ENCODE measurements at regions not wholly inside any gene's neighbourhood (a gene's known extent, or its start where the extent isn't known, plus 50 kb on each side); places are given as distances from the start of the nearest gene placed in this dataset.

DNA sequence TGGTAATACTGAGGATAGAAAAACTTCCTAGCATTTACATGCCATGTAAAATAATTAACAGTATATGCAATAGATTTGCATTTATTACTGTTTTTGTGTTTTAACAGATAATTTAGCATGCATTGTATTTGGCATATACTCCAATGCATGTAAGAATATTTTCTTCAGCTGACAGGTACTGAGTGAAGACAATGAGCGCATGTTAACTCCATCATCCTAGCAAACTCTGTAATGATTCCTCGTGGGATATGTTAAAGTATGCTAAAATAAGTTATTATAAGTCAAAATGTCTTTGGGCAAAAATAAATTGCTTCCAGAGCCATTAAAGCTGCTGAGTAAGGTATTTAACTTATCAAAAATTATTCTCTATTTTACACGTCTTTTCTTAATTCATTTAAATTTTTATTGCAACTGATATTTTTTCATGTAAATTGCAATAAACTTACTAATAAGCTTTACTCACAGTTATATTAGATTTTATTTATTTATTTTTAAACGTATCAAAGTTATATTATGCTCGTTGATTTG is 616.4 kb upstream of the NDST4 start:
- TF ChIP-seq, protein P1, sequence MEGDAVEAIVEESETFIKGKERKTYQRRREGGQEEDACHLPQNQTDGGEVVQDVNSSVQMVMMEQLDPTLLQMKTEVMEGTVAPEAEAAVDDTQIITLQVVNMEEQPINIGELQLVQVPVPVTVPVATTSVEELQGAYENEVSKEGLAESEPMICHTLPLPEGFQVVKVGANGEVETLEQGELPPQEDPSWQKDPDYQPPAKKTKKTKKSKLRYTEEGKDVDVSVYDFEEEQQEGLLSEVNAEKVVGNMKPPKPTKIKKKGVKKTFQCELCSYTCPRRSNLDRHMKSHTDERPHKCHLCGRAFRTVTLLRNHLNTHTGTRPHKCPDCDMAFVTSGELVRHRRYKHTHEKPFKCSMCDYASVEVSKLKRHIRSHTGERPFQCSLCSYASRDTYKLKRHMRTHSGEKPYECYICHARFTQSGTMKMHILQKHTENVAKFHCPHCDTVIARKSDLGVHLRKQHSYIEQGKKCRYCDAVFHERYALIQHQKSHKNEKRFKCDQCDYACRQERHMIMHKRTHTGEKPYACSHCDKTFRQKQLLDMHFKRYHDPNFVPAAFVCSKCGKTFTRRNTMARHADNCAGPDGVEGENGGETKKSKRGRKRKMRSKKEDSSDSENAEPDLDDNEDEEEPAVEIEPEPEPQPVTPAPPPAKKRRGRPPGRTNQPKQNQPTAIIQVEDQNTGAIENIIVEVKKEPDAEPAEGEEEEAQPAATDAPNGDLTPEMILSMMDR (IDR thresholded peaks at IDR 0.05) = no peak
- TF ChIP-seq POLR2A (IDR thresholded peaks at IDR 0.05) = no peak
